ENCODE measurements at regions not wholly inside any gene's neighbourhood (a gene's known extent, or its start where the extent isn't known, plus 50 kb on each side); places are given as distances from the start of the nearest gene placed in this dataset.
A peak's percentile ranks its signal among the peaks of the same experiment; 100 is the strongest.

- no peak overlapping the region for H3K4me3 ChIP-seq (ENCODE audit: low read depth, low read length)
- TF ChIP-seq CTCF (IDR thresholded peaks at IDR 0.05; ENCODE audit: borderline replicate concordance, insufficient read depth, low read depth, low read length) = no peak
Measured at GRCh38 chr7:28270536-28270935, 89.9 kb upstream of the JAZF1 start.

- peak; percentile 20; the same call in 1 of the 2 replicates for TF ChIP-seq CTCF (IDR thresholded peaks at IDR 0.05; ENCODE audit: borderline replicate concordance, insufficient read depth, low read depth, low read length)
- H3K4me3 ChIP-seq (ENCODE audit: low read depth, low read length) = no peak overlapping the region
Measured at GRCh38 chr7:28272461-28272877, 91.9 kb upstream of the JAZF1 start.

- H3K4me3 ChIP-seq (ENCODE audit: low read depth, low read length) = no peak overlapping the region
- TF ChIP-seq CTCF (IDR thresholded peaks at IDR 0.05; ENCODE audit: borderline replicate concordance, insufficient read depth, low read depth, low read length) = no peak
Measured at GRCh38 chr7:28276298-28276697, 95.7 kb upstream of the JAZF1 start.

GRCh38 chr7:28277364-28277763 is 96.8 kb upstream of the JAZF1 start:
- no peak for TF ChIP-seq CTCF (IDR thresholded peaks at IDR 0.05; ENCODE audit: borderline replicate concordance, insufficient read depth, low read depth, low read length)
- H3K4me3 ChIP-seq (ENCODE audit: low read depth, low read length) = no peak overlapping the region

- no peak overlapping the region for H3K4me3 ChIP-seq (ENCODE audit: low read depth, low read length)
- TF ChIP-seq CTCF (IDR thresholded peaks at IDR 0.05; ENCODE audit: borderline replicate concordance, insufficient read depth, low read depth, low read length) = no peak
Measured at GRCh38 chr7:28277958-28278357, 97.4 kb upstream of the JAZF1 start.

GRCh38 chr7:28280516-28280915 is 99.9 kb upstream of the JAZF1 start:
- TF ChIP-seq CTCF (IDR thresholded peaks at IDR 0.05; ENCODE audit: borderline replicate concordance, insufficient read depth, low read depth, low read length) = no peak
- H3K4me3 ChIP-seq (ENCODE audit: low read depth, low read length) = no peak overlapping the region

- TF ChIP-seq CTCF (IDR thresholded peaks at IDR 0.05; ENCODE audit: borderline replicate concordance, insufficient read depth, low read depth, low read length) = no peak
- H3K4me3 ChIP-seq (ENCODE audit: low read depth, low read length) = no peak overlapping the region
Measured at GRCh38 chr7:28290496-28290895, 109.9 kb upstream of the JAZF1 start.
